ENCODE measurements at regions not wholly inside any gene's neighbourhood (a gene's known extent, or its start where the extent isn't known, plus 50 kb on each side); places are given as distances from the start of the nearest gene placed in this dataset.

DNA sequence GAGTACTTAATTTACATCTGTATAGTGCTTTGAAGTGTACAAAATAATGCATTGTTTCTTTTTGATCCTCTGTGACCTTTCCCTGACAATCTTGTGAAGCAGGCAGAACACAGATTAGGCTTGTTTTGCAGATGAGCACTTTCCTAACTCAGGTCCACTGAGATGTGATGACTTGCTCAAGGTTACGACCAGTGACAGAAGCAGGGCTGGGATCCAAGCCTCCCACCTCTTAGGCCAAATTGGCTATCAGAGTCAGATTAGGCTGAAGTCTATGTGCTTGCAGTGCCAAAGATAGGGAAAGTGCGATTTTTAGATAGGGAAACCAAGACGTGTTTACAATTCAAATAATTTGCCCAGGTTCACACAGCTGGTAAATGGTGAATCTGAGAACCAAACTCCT is 147.3 kb downstream of the OMA1 start:
- BruUV-seq (replicated peaks): no TSS peak
- intact Hi-C loops (cut with micrococcal nuclease): no loop called here
- Histone ChIP-seq H3K4me2 (ENCODE audit: low read length) (no peak overlapping the region), H4K20me1 (ENCODE audit: insufficient read depth) (no peaks in the 10 kb centered on the region), H3K9ac (ENCODE audit: low read length) (no peak overlapping the region), H2AFZ (ENCODE audit: low read depth, low read length, poor library complexity, severe bottlenecking) (no peak overlapping the region), H3K36me3 (ENCODE audit: control insufficient read depth in 1 of 2, insufficient read depth in 2 of 2, low read length in 2 of 2) (no peaks in the 10 kb centered on the region), H3K79me2 (ENCODE audit: insufficient read depth, low read length) (no peaks in the 10 kb centered on the region), H3K9me2 (ENCODE audit: insufficient read depth) (no peaks in the 10 kb centered on the region), H3K4me3 (replicated peaks in 1 of 2; ENCODE audit: low read depth in 1 of 2, low read length in 2 of 2) (no peak overlapping the region), H3K9me3 (ENCODE audit: control insufficient read depth in 1 of 2, insufficient read depth in 1 of 2, low read depth in 1 of 2, low read length in 2 of 2) (no peaks in the 10 kb centered on the region), H3K27ac (ENCODE audit: low read depth, low read length) (no peak overlapping the region), H3K27me3 (ENCODE audit: insufficient read depth, low read length) (peaks cover 42% of the 10 kb centered on the region), H3K4me1 (ENCODE audit: control insufficient read depth in 1 of 2, insufficient read depth in 2 of 2, low read length in 2 of 2) (peaks cover 8 to 27% of the 10 kb centered on the region in 2 experiments)
- ATAC-seq: no peak
- POLR2A ChIA-PET: no interaction called here
- CTCF ChIA-PET: no interaction called here
- TF ChIP-seq CTCF (IDR thresholded peaks at IDR 0.05 in 2 of 3, conservative IDR thresholded peaks at IDR 0.05 in 1 of 3; ENCODE audit: borderline replicate concordance in 1 of 3, insufficient read depth in 1 of 3, low read depth in 2 of 3, low read length in 2 of 3) (no peak), SIN3A (IDR thresholded peaks at IDR 0.05; ENCODE audit: low read depth) (no peak), POLR2A (IDR thresholded peaks at IDR 0.05; ENCODE audit: borderline replicate concordance, extremely low read depth, insufficient read depth, insufficient read length) (no peak), REST (IDR thresholded peaks at IDR 0.05; ENCODE audit: low read depth) (no peak), EZH2 (IDR thresholded peaks at IDR 0.05) (no peak), JUND (IDR thresholded peaks at IDR 0.05) (no peak), ELF1 (IDR thresholded peaks at IDR 0.05; ENCODE audit: borderline replicate concordance, low read depth) (no peak), CEBPB (IDR thresholded peaks at IDR 0.05; ENCODE audit: low read depth) (no peak), ZNF274 (IDR thresholded peaks at IDR 0.05; ENCODE audit: low read depth, low read length) (no peak), POLR2AphosphoS5 (IDR thresholded peaks at IDR 0.05; ENCODE audit: low read depth, low read length) (no peak), SRF (IDR thresholded peaks at IDR 0.05; ENCODE audit: low read depth) (no peak), SP1 (IDR thresholded peaks at IDR 0.05; ENCODE audit: low read depth) (no peak), ZFX (IDR thresholded peaks at IDR 0.05) (no peak)
- TF ChIP-seq, protein P1, sequence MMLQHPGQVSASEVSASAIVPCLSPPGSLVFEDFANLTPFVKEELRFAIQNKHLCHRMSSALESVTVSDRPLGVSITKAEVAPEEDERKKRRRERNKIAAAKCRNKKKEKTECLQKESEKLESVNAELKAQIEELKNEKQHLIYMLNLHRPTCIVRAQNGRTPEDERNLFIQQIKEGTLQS (IDR thresholded peaks at IDR 0.05): no peak
- TF ChIP-seq, protein P2, sequence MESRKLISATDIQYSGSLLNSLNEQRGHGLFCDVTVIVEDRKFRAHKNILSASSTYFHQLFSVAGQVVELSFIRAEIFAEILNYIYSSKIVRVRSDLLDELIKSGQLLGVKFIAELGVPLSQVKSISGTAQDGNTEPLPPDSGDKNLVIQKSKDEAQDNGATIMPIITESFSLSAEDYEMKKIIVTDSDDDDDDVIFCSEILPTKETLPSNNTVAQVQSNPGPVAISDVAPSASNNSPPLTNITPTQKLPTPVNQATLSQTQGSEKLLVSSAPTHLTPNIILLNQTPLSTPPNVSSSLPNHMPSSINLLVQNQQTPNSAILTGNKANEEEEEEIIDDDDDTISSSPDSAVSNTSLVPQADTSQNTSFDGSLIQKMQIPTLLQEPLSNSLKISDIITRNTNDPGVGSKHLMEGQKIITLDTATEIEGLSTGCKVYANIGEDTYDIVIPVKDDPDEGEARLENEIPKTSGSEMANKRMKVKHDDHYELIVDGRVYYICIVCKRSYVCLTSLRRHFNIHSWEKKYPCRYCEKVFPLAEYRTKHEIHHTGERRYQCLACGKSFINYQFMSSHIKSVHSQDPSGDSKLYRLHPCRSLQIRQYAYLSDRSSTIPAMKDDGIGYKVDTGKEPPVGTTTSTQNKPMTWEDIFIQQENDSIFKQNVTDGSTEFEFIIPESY (IDR thresholded peaks at IDR 0.05; ENCODE audit: extremely low read depth, insufficient replicate concordance, low read length): no peak
- RAD21 ChIA-PET (ENCODE audit: low non-redundant PET in 1 of 2, low total read pairs in 2 of 2, uncharacterized antibody in 2 of 2, unreplicated experiment in 2 of 2): no interaction called here
- DNase-seq (ENCODE audit: low read depth, low spot score): no peak
